H9 (cell line): ENCODE measurements at regions not wholly inside any gene's neighbourhood (a gene's known extent, or its start where the extent isn't known, plus 50 kb on each side); places are given as distances from the start of the nearest gene placed in this dataset.

Experiments used
- DNase-seq: peaks from one replicate; pipeline ENCODE4 v3.0.0-alpha.2; 2017
- H2AFZ ChIP-seq: one replicate; pipeline ENCODE4 v1.6.1; 2013; ENCODE audit warnings: mild to moderate bottlenecking, low read length, control low read depth, moderate library complexity
- H2AK5ac ChIP-seq: 2 replicates; pipeline ENCODE4 v1.6.1; 2013; ENCODE audit warnings: low read length, control low read depth, mixed read lengths; ENCODE audit not compliant: insufficient read length
- H2BK120ac ChIP-seq: one replicate; pipeline ENCODE4 v1.6.1; 2013; ENCODE audit warnings: low read depth, mild to moderate bottlenecking, low read length, control low read depth, inconsistent platforms; ENCODE audit not compliant: poor library complexity, severe bottlenecking
- H2BK12ac ChIP-seq: 2 replicates; pipeline ENCODE4 v1.6.1; 2013; ENCODE audit warnings: low read length, control low read depth, mixed read lengths, low read depth; ENCODE audit not compliant: insufficient read length
- H2BK15ac ChIP-seq: 2 replicates; pipeline ENCODE4 v1.6.1; 2013; ENCODE audit warnings: low read depth, low read length, control low read depth
- H2BK20ac ChIP-seq: one replicate; pipeline ENCODE4 v1.6.1; 2013; ENCODE audit warnings: low read depth, mild to moderate bottlenecking, low read length, control low read depth, inconsistent platforms; ENCODE audit not compliant: poor library complexity, severe bottlenecking
- H2BK5ac ChIP-seq: 2 replicates; pipeline ENCODE4 v1.6.1; 2013; ENCODE audit warnings: low read length, control low read depth, mixed read lengths; ENCODE audit not compliant: insufficient read length
- H3K14ac ChIP-seq: 2 replicates; pipeline ENCODE4 v1.6.1; 2013; ENCODE audit warnings: low read length, control low read depth; ENCODE audit not compliant: insufficient read depth
- H3K18ac ChIP-seq: 2 replicates; pipeline ENCODE4 v1.6.1; 2013; ENCODE audit warnings: low read depth, mild to moderate bottlenecking, mixed read lengths, low read length, control low read depth; ENCODE audit not compliant: insufficient read length
- H3K23ac ChIP-seq: 2 replicates; pipeline ENCODE4 v1.6.1; 2013; ENCODE audit warnings: low read length, control low read depth, mixed read lengths, low read depth; ENCODE audit not compliant: insufficient read length
- H3K23me2 ChIP-seq: 2 replicates; pipeline ENCODE4 v1.6.1; 2013; ENCODE audit warnings: low read depth, mild to moderate bottlenecking, mixed read lengths, low read length, control low read depth; ENCODE audit not compliant: insufficient read length, poor library complexity, severe bottlenecking
- H3K27ac ChIP-seq: 2 replicates; pipeline ENCODE4 v1.5.1; 2013; ENCODE audit warnings: low read length, control low read depth, mixed read lengths, low read depth; ENCODE audit not compliant: insufficient read length
- H3K27me3 ChIP-seq: 2 replicates; pipeline ENCODE4 v1.6.1; 2013; ENCODE audit warnings: low read length, control low read depth, inconsistent platforms; ENCODE audit not compliant: insufficient read depth
- H3K4ac ChIP-seq: 2 replicates; pipeline ENCODE4 v1.6.1; 2013; ENCODE audit warnings: low read depth, mild to moderate bottlenecking, control low read depth, inconsistent platforms, low read length, moderate library complexity
- H3K4me1 ChIP-seq: 2 replicates; pipeline ENCODE4 v1.6.1; 2013; ENCODE audit warnings: low read length, control low read depth, inconsistent platforms; ENCODE audit not compliant: insufficient read depth
- H3K4me2 ChIP-seq: 2 replicates; pipeline ENCODE4 v1.6.1; 2013; ENCODE audit warnings: low read length, control low read depth, mixed read lengths; ENCODE audit not compliant: insufficient read length, insufficient read depth
- H3K56ac ChIP-seq: 2 replicates; pipeline ENCODE4 v1.6.1; 2013; ENCODE audit warnings: low read depth, mild to moderate bottlenecking, mixed read lengths, low read length, control low read depth; ENCODE audit not compliant: insufficient read length
- H3K79me1 ChIP-seq: 2 replicates; pipeline ENCODE4 v1.6.1; 2013; ENCODE audit warnings: low read depth, mild to moderate bottlenecking, moderate library complexity, low read length, control low read depth, inconsistent platforms; ENCODE audit not compliant: insufficient read depth, poor library complexity, severe bottlenecking
- H3K79me2 ChIP-seq: 2 replicates; pipeline ENCODE4 v1.6.1; 2013; ENCODE audit warnings: low read length, control low read depth, inconsistent platforms; ENCODE audit not compliant: insufficient read depth
- H3K9ac ChIP-seq: 2 replicates; pipeline ENCODE4 v1.6.1; 2013; ENCODE audit warnings: low read length, control low read depth, mixed read lengths; ENCODE audit not compliant: insufficient read length; ENCODE audit errors: extremely low read depth
- H3K9me3 ChIP-seq: one replicate; pipeline ENCODE4 v1.6.1; 2013; ENCODE audit warnings: low read depth, low read length, inconsistent platforms; ENCODE audit not compliant: control insufficient read depth
- H3T11ph ChIP-seq: one replicate; pipeline ENCODE4 v1.6.1; 2013; ENCODE audit warnings: mild to moderate bottlenecking, low read length, control low read depth, inconsistent platforms
- H4K20me1 ChIP-seq: one replicate; pipeline ENCODE4 v1.6.1; 2013; ENCODE audit not compliant: control insufficient read depth, insufficient read length, insufficient read depth
- H4K5ac ChIP-seq: 2 replicates; pipeline ENCODE4 v1.6.1; 2013; ENCODE audit warnings: low read depth, mild to moderate bottlenecking, mixed read lengths, low read length, control low read depth; ENCODE audit not compliant: insufficient read length
- H4K8ac ChIP-seq: replicated peaks from 2 replicates; pipeline ENCODE4 v1.6.1; 2013; ENCODE audit warnings: low read length, control low read depth, mixed read lengths, low read depth; ENCODE audit not compliant: insufficient read length
- H4K91ac ChIP-seq: 2 replicates; pipeline ENCODE4 v1.6.1; 2013; ENCODE audit warnings: low read depth, mild to moderate bottlenecking, moderate library complexity, mixed read lengths, low read length, control low read depth; ENCODE audit not compliant: insufficient read length
- H3K27ac Mint-ChIP-seq, 3 experiments: 2 replicates in 2 of 3; 3 replicates in 1 of 3; pipeline ENCODE4 v1.8.0; 2020 to 2021; ENCODE audit warnings: mixed read lengths in 3 of 3, mild to moderate bottlenecking in 1 of 3, moderate library complexity in 1 of 3
- H3K27me3 Mint-ChIP-seq: 2 replicates; pipeline ENCODE4 v1.8.0; 2021; ENCODE audit warnings: low read depth, mild to moderate bottlenecking, moderate library complexity, mixed read lengths
- H3K36me3 Mint-ChIP-seq, 3 experiments: 2 replicates in 2 of 3; 3 replicates in 1 of 3; pipeline ENCODE4 v1.8.0; 2020 to 2021; ENCODE audit warnings: low read depth in 3 of 3, mixed read lengths in 3 of 3; ENCODE audit not compliant: insufficient read depth in 1 of 3
- H3K4me1 Mint-ChIP-seq, 2 experiments: 2 replicates each; pipeline ENCODE4 v1.8.0; 2020; ENCODE audit warnings: mixed read lengths in 2 of 2
- H3K4me3 Mint-ChIP-seq, 2 experiments: 2 replicates in 1 of 2; 3 replicates in 1 of 2; pipeline ENCODE4 v1.8.0; 2020 to 2021; ENCODE audit warnings: mild to moderate bottlenecking in 2 of 2, mixed read lengths in 2 of 2, moderate library complexity in 1 of 2
- H3K9me3 Mint-ChIP-seq, 2 experiments: 2 replicates in 1 of 2; 3 replicates in 1 of 2; pipeline ENCODE4 v1.8.0; 2020; ENCODE audit warnings: mild to moderate bottlenecking in 2 of 2, mixed read lengths in 2 of 2, moderate library complexity in 1 of 2
- CTCF ChIP-seq: fragments of 200-600 bp; sonication (generic); conservative IDR thresholded peaks from 3 replicates; pipeline ENCODE4 v1.8.0; 2021; ENCODE audit warnings: antibody characterized with exemption, mild to moderate bottlenecking
- WGBS: extraction: QIAGEN DNeasy Blood & Tissue Kit; methylation state at CpG from one replicate; pipeline ENCODE4 v1.1.7; 2013; ENCODE audit warnings: missing lambda C conversion rate, low lambda C conversion rate, mixed read lengths; ENCODE audit not compliant: insufficient read length; ENCODE audit errors: extremely low coverage; 5-methylcytosine and 5-hydroxymethylcytosine counted together

- Histone ChIP-seq H3K4me2 (no peak overlapping the region), H3K23me2 (no peaks in the 10 kb centered on the region), H3K27me3 (no peaks in the 10 kb centered on the region), H3K9me3 (no peaks in the 10 kb centered on the region), H3K56ac (no peak overlapping the region), H3K23ac (no peak overlapping the region), H3K4me1 (no peaks in the 10 kb centered on the region), H2BK5ac (no peak overlapping the region), H3K14ac (no peak overlapping the region), H2AK5ac (no peak overlapping the region), H2BK15ac (no peak overlapping the region), H3T11ph (no peak overlapping the region), H3K4ac (no peak overlapping the region), H3K18ac (no peak overlapping the region), H3K79me1 (no peaks in the 10 kb centered on the region), H3K79me2 (no peaks in the 10 kb centered on the region), H3K9ac (no peak overlapping the region), H2BK120ac (no peak overlapping the region), H4K20me1 (no peaks in the 10 kb centered on the region), H4K91ac (no peak overlapping the region), H4K5ac (no peak overlapping the region), H4K8ac (no peak overlapping the region), H2AFZ (no peak overlapping the region), H2BK12ac (no peak overlapping the region), H2BK20ac (no peak overlapping the region), H3K27ac (no peak overlapping the region)
- H3K27ac Mint-ChIP-seq = no peak overlapping the region; a peak in 1 of 7 replicates
- H3K36me3 Mint-ChIP-seq = peaks cover 0 to 12% (median 0%) of the 10 kb centered on the region in 3 experiments; a peak in 1 of 7 replicates
- H3K4me3 Mint-ChIP-seq = no peak overlapping the region
- DNase-seq = no peak
- WGBS = no CpG with 5 or more reads among the region's 3 CpGs
- H3K9me3 Mint-ChIP-seq = peaks cover 3% of the 10 kb centered on the region in 2 experiments; a peak in 3 of 5 replicates
- no peak for TF ChIP-seq CTCF
- H3K27me3 Mint-ChIP-seq = no peaks in the 10 kb centered on the region
- H3K4me1 Mint-ChIP-seq = peaks cover 0 to 3% of the 10 kb centered on the region in 2 experiments; a peak in 1 of 4 replicates
Observed at GRCh38 chr5:155554500-155554899, 540.9 kb downstream of the KIF4B start.
